ENCODE measurements at regions not wholly inside any gene's neighbourhood (a gene's known extent, or its start where the extent isn't known, plus 50 kb on each side); places are given as distances from the start of the nearest gene placed in this dataset.

DNA sequence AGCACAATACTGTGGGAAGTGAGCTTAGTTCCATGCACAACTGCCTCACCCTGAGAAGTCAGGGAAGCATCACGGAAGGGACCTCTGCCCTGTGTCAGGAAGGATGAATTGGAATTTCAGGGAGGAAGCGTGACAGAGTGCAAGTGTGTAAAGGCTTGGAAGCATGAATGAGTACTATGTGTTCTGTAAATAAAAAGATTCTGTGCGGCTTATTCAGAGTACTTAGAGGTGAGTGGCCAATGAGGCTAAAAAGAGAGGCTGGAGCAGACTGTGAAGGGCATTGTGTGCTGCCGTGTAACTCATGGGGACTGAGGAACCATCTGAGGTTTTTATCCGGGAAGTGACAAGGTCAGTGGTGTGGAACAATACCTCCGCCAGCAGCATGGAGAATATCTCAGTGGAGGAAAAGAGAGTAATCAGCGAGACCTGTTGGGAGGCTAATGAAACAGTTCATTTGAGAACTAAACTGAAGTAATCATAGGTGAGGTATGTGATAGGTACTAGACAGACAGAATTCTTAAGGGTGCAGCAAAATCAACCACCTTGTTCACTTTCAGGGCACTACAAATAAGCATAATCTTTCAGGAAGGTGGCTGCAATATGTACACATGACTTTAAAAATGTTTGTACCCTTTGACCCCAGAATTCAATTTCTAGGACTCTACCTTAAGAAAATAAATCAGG is 64.9 kb upstream of the SPRED1 start:
- Histone ChIP-seq H3K27ac (no peak overlapping the region), H3K9me3 (no peaks in the 10 kb centered on the region), H3K4me3 (no peak overlapping the region), H3K4me1 (no peaks in the 10 kb centered on the region), H3K27me3 (no peaks in the 10 kb centered on the region), H3K36me3 (no peaks in the 10 kb centered on the region)
- intact Hi-C loops (cut with DNase I) = no loop called here
- ATAC-seq = peak; percentile 91
- TF ChIP-seq, protein P1, sequence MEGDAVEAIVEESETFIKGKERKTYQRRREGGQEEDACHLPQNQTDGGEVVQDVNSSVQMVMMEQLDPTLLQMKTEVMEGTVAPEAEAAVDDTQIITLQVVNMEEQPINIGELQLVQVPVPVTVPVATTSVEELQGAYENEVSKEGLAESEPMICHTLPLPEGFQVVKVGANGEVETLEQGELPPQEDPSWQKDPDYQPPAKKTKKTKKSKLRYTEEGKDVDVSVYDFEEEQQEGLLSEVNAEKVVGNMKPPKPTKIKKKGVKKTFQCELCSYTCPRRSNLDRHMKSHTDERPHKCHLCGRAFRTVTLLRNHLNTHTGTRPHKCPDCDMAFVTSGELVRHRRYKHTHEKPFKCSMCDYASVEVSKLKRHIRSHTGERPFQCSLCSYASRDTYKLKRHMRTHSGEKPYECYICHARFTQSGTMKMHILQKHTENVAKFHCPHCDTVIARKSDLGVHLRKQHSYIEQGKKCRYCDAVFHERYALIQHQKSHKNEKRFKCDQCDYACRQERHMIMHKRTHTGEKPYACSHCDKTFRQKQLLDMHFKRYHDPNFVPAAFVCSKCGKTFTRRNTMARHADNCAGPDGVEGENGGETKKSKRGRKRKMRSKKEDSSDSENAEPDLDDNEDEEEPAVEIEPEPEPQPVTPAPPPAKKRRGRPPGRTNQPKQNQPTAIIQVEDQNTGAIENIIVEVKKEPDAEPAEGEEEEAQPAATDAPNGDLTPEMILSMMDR (IDR thresholded peaks at IDR 0.05) = no peak
- no peak for DNase-seq

GRCh38 chr15:38189671-38190295 is 62.9 kb upstream of the SPRED1 start:
- Histone ChIP-seq H3K36me3 (no peaks in the 10 kb centered on the region), H3K4me3 (no peak overlapping the region), H3K27ac (no peak overlapping the region), H3K9me3 (no peaks in the 10 kb centered on the region), H3K27me3 (no peaks in the 10 kb centered on the region), H3K4me1 (no peaks in the 10 kb centered on the region)
- ATAC-seq = no peak
- TF ChIP-seq, protein P1 (IDR thresholded peaks at IDR 0.05) = no peak
- intact Hi-C loops (cut with DNase I) = no loop called here
- DNase-seq = no peak

GRCh38 chr15:38190501-38190900 is 62.1 kb upstream of the SPRED1 start:
- Histone ChIP-seq H3K27me3 (no peaks in the 10 kb centered on the region), H3K9me3 (no peaks in the 10 kb centered on the region), H3K27ac (no peak overlapping the region), H3K4me1 (no peaks in the 10 kb centered on the region), H3K36me3 (no peaks in the 10 kb centered on the region), H3K4me3 (no peak overlapping the region)
- intact Hi-C loops (cut with DNase I) = no loop called here
- ATAC-seq (no peak), DNase-seq (no peak)
- TF ChIP-seq, protein P1 (IDR thresholded peaks at IDR 0.05) = no peak

GRCh38 chr15:38192496-38192895 is 60.1 kb upstream of the SPRED1 start:
- intact Hi-C loops (cut with DNase I) = no loop called here
- ATAC-seq = no peak
- H3K9me3 ChIP-seq = no peaks in the 10 kb centered on the region

DNA sequence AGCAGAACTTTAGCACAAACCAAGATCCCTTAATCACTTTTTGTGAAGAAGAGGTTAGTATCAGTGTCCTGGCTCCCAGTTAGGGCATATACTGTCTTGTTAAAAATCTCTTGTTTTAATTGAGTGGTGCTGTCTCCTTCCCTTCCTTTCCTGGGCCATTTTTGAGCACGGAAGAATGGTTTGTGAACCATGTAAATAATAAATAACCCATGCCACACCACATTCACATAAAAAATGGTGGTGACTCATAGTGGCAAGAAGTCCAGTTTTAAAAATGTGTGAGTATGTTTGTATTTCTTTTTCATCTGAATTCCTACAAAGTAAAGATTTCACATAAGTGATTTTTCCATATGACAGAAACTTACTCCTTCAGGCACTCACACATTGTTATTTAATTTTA is 59.1 kb upstream of the SPRED1 start:
- DNase-seq = no peak
- H3K27me3 ChIP-seq = no peaks in the 10 kb centered on the region
- intact Hi-C loops (cut with DNase I) = no loop called here
- no peaks in the 10 kb centered on the region for H3K36me3 ChIP-seq
- H3K9me3 ChIP-seq = no peaks in the 10 kb centered on the region
- no peak for ATAC-seq
- no peak overlapping the region for H3K27ac ChIP-seq
- TF ChIP-seq, protein P1 (IDR thresholded peaks at IDR 0.05) = no peak
- no peak overlapping the region for H3K4me3 ChIP-seq
- no peaks in the 10 kb centered on the region for H3K4me1 ChIP-seq

More at GRCh38 chr15:38192496-38192895, 60.1 kb upstream of the SPRED1 start:
- no peak overlapping the region for H3K27ac ChIP-seq
- TF ChIP-seq, protein P1 (IDR thresholded peaks at IDR 0.05) = no peak
- no peak for DNase-seq
- H3K27me3 ChIP-seq = no peaks in the 10 kb centered on the region
- no peaks in the 10 kb centered on the region for H3K4me1 ChIP-seq
- H3K4me3 ChIP-seq = no peak overlapping the region
- no peaks in the 10 kb centered on the region for H3K36me3 ChIP-seq

Data from left lung (tissue), 4 donors.